ENCODE measurements at regions not wholly inside any gene's neighbourhood (a gene's known extent, or its start where the extent isn't known, plus 50 kb on each side); places are given as distances from the start of the nearest gene placed in this dataset.

GRCh38 chr2:53500181-53500580, 267.4 kb upstream of the CHAC2 start:
- no TSS peak for BruUV-seq (replicated peaks)
- no peak overlapping the region for H3K4me3 ChIP-seq (ENCODE audit: low read depth, low read length, poor library complexity, severe bottlenecking)
- intact Hi-C loops (cut with micrococcal nuclease; ENCODE audit: unreplicated experiment): no loop called here

GRCh38 chr2:53498210-53498609, 269.4 kb upstream of the CHAC2 start:
- no peak for DNase-seq (ENCODE audit: low spot score)
- H3K27ac ChIP-seq (ENCODE audit: low read depth, low read length, poor library complexity, severe bottlenecking): no peak overlapping the region
- H3K27me3 ChIP-seq (replicated peaks; ENCODE audit: insufficient read depth, low read depth, low read length, poor library complexity): no peaks in the 10 kb centered on the region
- no TSS peak for BruUV-seq (replicated peaks)
- TF ChIP-seq CTCF (conservative IDR thresholded peaks at IDR 0.05; ENCODE audit: low read depth, low read length) (no peak), EZH2 (IDR thresholded peaks at IDR 0.05; ENCODE audit: borderline replicate concordance, low read depth, low read length, poor library complexity, severe bottlenecking) (no peak)
- ChIA-PET CTCF (no interaction called here), POLR2A (ENCODE audit: low non-redundant PET) (no interaction called here)
- no peaks in the 10 kb centered on the region for H3K9me3 ChIP-seq (ENCODE audit: low read depth, low read length, poor library complexity, severe bottlenecking)
- intact Hi-C loops (cut with micrococcal nuclease; ENCODE audit: unreplicated experiment): no loop called here
- no peak overlapping the region for H3K4me3 ChIP-seq (ENCODE audit: low read depth, low read length, poor library complexity, severe bottlenecking)
- no peaks in the 10 kb centered on the region for H3K36me3 ChIP-seq (ENCODE audit: insufficient read depth, low read length, poor library complexity, severe bottlenecking)
- H3K4me1 ChIP-seq (ENCODE audit: insufficient read depth, low read length, poor library complexity, severe bottlenecking): no peaks in the 10 kb centered on the region

More at GRCh38 chr2:53500181-53500580, 267.4 kb upstream of the CHAC2 start:
- H3K9me3 ChIP-seq (ENCODE audit: low read depth, low read length, poor library complexity, severe bottlenecking): no peaks in the 10 kb centered on the region
- POLR2A ChIA-PET (ENCODE audit: low non-redundant PET): no interaction called here
- no peaks in the 10 kb centered on the region for H3K36me3 ChIP-seq (ENCODE audit: insufficient read depth, low read length, poor library complexity, severe bottlenecking)
- H3K27me3 ChIP-seq (replicated peaks; ENCODE audit: insufficient read depth, low read depth, low read length, poor library complexity): no peaks in the 10 kb centered on the region
- TF ChIP-seq CTCF (conservative IDR thresholded peaks at IDR 0.05; ENCODE audit: low read depth, low read length) (no peak), EZH2 (IDR thresholded peaks at IDR 0.05; ENCODE audit: borderline replicate concordance, low read depth, low read length, poor library complexity, severe bottlenecking) (no peak)
- no peak overlapping the region for H3K27ac ChIP-seq (ENCODE audit: low read depth, low read length, poor library complexity, severe bottlenecking)
- H3K4me1 ChIP-seq (ENCODE audit: insufficient read depth, low read length, poor library complexity, severe bottlenecking): no peaks in the 10 kb centered on the region
- CTCF ChIA-PET: no interaction called here
- DNase-seq (ENCODE audit: low spot score): no peak

- POLR2A ChIA-PET (ENCODE audit: low non-redundant PET): no interaction called here
- Histone ChIP-seq H3K4me1 (ENCODE audit: insufficient read depth, low read length, poor library complexity, severe bottlenecking) (no peaks in the 10 kb centered on the region), H3K27me3 (replicated peaks; ENCODE audit: insufficient read depth, low read depth, low read length, poor library complexity) (no peaks in the 10 kb centered on the region), H3K36me3 (ENCODE audit: insufficient read depth, low read length, poor library complexity, severe bottlenecking) (no peaks in the 10 kb centered on the region), H3K27ac (ENCODE audit: low read depth, low read length, poor library complexity, severe bottlenecking) (no peak overlapping the region), H3K4me3 (ENCODE audit: low read depth, low read length, poor library complexity, severe bottlenecking) (no peak overlapping the region), H3K9me3 (ENCODE audit: low read depth, low read length, poor library complexity, severe bottlenecking) (no peaks in the 10 kb centered on the region)
- TF ChIP-seq EZH2 (IDR thresholded peaks at IDR 0.05; ENCODE audit: borderline replicate concordance, low read depth, low read length, poor library complexity, severe bottlenecking): no peak
- no peak for TF ChIP-seq CTCF (conservative IDR thresholded peaks at IDR 0.05; ENCODE audit: low read depth, low read length)
- intact Hi-C loops (cut with micrococcal nuclease; ENCODE audit: unreplicated experiment): no loop called here
- CTCF ChIA-PET: no interaction called here
- no peak for DNase-seq (ENCODE audit: low spot score)
- no TSS peak for BruUV-seq (replicated peaks)
Observed at GRCh38 chr2:53497020-53497419, 270.6 kb upstream of the CHAC2 start.
